Sciatic nerve (tissue), 2 donors: ENCODE measurements at regions not wholly inside any gene's neighbourhood (a gene's known extent, or its start where the extent isn't known, plus 50 kb on each side); places are given as distances from the start of the nearest gene placed in this dataset.
"Not testable (repeated sequence)": the region's sequence is repeated elsewhere in the genome, so short reads cannot be mapped to it uniquely, and the experiment has no call there.

Experiments used
- ATAC-seq: fragments of 200-7000 bp; cut with Tn5 transposase; one replicate; pipeline ENCODE4 v1.9.1; 2020; ENCODE audit warnings: mild to moderate bottlenecking, moderate library complexity
- DNase-seq: peaks from one replicate; pipeline ENCODE4 v3.0.0-alpha.2; 2020; ENCODE audit warnings: low spot score
- intact Hi-C: fragments of 100-400 bp; cut with DNase I; formaldehyde crosslinking; loops from one replicate; pipeline ENCODE4 v1.14.2; 2022
- donor health status: DM: no; HTN: no; CAD: no.
- donor health status: DM: no; HTN: no; CAD: no.

DNA sequence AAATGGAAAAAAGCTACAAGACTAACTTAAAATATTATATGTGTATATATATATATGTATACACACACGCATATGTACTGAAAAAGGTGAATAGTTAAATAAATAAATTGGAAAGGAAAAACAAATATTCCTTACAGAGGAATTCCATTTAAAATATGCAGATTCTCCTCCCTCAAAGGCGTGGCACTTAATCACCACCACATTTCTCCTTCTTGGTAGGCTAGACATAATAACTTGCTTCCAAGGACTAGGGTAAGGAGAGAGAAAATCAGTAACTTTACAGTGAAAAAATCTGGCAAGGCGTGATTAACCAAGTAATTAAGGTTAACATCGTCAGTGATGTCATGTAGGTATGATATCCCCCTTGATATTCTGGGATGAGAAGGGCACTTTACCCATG is 84.0 kb upstream of the USP25 start:
- intact Hi-C loops: no loop called here
- DNase-seq (no peak), ATAC-seq (no peak)

DNA sequence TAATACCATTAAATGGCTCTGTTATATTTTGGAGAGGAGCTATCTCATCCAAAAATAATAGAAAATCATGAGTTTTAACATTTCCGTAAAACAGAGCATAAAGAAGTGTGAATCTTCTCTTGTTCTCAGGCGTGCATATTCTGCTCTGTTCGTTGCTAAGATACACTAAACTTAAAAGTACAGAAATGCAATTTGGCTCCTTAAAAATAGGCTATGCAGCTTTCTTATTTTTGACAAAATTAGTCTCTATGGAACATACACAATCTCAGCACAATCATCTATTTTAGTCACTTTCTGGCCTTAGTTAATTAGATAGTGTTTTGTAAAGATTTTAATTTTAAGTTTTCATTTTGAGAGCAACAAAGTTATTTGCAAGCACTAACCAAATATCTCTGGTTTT is 79.0 kb upstream of the USP25 start:
- ATAC-seq (no peak), DNase-seq (no peak)
- intact Hi-C loops: no loop called here

DNA sequence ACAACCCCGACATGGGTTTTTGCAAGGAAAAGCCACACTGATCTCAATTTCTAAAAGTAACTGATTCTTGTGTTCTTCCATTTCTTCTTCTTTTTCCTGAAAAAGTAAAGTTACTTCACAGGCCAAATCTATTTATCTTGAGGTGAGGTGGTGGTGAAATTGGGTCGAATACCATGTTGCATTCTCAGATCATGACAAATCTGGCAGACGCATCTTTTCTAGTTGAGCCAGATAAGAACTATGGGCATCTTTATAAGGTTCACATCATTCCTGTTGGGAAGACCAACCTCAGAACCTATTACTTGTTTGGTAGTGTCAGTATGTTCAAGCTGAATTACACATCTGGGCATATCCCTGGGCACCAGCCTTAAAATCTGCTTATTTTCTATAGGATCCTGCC is 78.6 kb upstream of the USP25 start:
- DNase-seq: no peak
- intact Hi-C loops: no loop called here
- ATAC-seq: no peak

DNA sequence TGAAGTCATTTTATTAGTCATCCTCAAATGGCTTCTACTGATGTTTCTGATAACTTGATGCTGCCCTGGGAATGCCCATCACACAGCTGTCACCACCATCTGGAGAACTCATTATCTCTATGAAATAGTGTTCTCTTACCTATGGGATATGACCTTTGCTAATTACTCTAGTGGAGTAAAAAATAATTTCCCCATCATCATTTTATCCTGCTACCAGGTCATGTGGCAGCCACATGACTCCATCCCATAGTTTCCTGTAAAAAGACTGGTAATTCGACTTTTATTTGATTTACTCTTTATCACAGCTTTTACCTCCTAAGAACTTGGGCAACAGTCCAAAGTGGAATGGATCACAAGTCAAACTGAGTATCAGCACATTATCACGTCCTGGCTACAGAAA is 76.1 kb upstream of the USP25 start:
- ATAC-seq: no peak
- intact Hi-C loops: no loop called here
- no peak for DNase-seq

DNA sequence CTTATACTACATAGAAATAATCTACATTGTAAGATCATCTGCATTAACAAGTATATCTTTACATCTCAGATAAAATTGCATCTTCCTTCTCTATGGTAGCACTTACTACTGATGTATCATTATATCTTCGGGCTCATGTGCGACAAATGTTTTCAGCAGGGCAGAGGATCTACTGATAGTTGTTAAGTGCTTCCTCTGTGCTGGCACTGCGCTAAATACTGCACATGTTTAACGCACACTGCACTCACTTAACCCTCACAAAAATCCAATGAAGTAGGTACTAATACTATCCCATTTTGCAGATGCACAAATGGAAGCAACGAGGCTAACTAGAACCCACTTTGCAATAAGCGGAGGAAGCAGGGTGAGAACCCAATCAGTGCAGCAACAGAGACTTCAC is 75.6 kb upstream of the USP25 start:
- ATAC-seq (no peak), DNase-seq (no peak)
- intact Hi-C loops: no loop called here

DNA sequence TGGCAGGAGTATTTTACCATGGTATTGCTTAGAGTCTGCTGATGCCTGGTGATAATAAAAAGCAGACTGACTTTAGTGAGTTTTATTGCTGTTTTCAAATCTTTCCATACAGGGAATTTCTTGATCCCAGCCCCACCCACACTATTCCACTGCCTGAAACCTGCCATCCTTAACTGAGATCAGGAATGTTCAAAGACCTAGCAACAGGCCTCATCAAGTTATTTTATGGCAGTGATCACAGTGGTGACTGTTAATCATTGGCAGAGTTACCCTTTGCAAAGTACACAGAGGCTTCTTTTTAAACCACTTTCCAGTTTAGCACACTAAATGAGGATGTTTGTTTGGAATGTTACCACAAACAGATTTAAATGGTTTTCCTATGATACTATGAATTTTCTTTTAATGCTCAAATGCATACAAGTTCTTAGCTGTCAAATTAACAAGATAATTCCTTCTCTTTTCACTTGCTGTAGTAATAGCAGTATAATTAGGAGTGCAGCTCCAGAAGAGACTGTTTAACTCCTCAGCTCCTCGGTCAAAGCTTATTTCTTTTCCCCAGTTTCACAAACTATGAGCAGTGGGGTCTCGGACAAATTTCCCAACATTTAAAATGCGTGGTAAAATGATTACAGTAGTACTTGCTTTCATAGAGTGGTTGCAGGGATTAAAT is 69.9 kb upstream of the USP25 start:
- intact Hi-C loops: no loop called here
- ATAC-seq (no peak), DNase-seq (no peak)

DNA sequence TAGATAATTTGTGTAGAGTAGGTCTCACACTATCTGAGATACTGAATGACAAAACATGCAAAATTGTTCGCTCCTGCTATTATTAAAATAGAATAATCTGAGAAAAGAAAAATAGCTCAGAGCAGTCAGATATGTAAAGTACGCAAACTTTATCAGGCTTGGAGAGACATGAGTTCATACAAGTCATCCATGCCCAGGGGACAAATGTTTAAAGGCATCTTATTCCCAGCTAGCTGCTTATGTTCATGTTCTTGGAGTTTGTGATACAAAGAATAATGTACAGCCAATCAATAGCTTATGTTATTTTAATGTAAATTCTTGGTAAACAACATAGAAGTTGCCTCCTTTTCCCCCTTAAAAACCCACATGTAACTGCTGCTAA is 69.4 kb upstream of the USP25 start:
- intact Hi-C loops: no loop called here
- no peak for DNase-seq
- no peak for ATAC-seq

DNA sequence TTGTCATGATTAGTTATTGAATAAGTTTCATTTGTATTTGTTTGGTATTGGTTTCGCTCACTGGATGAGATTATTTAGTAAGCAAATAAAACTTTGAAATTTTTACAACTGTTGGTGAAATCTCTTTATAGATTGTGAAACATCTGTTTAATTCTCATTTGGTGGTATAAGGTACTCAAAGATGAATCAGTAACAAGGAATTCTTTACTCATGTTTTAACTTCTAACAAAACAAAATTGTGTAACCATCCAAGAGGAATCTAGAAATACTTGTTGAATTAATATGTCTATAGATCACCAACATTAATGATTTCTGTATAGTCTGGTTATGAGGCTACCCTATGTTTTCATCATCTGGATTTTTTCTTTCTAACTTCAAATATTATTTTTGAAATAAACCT is 62.8 kb upstream of the USP25 start:
- DNase-seq (no peak), ATAC-seq (no peak)
- intact Hi-C loops: no loop called here

DNA sequence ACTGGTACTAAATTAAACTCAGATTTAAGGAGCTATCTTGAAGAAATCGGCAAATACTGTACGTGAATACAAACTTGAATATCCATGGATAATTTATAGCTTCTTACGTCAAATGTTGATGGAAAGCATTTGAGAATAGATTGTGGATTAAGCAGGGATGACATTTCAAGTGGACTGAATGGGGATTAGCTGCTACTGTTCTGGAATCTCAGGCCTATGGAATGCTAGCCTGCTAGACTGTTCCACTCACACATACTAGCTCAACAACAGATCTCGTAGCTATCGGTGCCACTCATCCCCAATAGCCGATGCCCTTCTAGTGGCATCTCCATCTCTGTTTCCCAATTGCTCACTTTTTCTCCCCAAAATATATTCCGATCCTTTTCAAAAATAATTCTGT is 62.0 kb upstream of the USP25 start:
- DNase-seq: no peak
- ATAC-seq: no peak
- intact Hi-C loops: no loop called here

DNA sequence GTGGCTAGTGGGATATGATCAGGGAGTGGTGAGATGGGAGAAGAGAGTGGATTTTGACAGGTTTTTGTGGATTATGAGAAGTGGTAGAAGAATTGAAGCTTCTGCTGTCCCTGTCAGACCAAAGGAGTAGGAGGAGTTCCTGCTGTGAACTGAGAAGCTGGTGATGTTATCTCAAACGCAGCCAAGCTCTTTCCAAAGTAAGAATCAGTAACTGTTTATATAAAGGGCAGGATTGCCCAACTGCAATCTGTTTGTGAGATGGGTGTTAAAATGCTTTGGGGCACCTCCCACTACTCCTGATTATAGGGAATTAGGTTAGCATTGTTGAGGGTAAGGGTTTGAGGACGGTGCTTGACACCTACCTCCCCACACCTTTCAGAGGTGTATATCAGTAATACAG is 60.5 kb upstream of the USP25 start:
- DNase-seq (no peak), ATAC-seq (no peak)
- intact Hi-C loops: no loop called here

DNA sequence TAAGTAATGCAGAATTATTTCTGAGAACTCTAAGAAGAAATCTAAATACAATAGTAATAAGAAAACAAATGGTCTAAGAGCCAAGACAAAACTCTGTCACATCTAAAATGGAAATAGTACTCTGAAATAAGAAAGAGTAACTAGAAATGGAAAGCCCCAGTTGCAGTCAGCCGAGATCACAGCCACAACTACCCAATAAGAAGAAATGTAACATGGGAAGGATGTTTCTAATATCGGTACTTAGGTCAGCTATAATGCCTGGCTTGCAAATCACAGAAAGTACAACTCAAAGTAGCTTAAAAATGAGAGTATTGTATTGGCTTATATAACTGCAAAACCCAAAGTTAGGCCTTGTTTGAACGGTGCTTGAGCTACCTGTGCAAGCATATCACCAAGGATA is 58.6 kb upstream of the USP25 start:
- no peak for ATAC-seq
- no peak for DNase-seq
- intact Hi-C loops: no loop called here

DNA sequence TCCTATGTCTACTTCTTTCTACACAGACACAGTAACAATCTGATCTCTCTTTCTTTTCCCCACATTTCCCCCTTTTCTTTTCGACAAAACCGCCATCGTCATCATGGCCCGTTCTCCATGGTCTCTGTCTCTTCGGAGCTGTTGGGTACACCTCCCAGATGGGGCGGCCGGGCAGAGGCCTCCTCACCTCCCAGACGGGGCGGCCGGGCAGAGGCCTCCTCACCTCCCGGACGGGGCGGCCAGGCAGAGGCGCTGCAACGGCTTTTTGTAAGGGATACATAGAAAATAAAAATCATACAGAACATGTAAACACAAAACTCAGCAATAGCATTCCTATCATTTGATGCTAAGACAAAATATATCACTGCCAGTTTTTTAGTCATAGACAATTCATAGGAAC is 57.2 kb upstream of the USP25 start:
- intact Hi-C loops, ATAC-seq, DNase-seq: not testable (repeated sequence)

DNA sequence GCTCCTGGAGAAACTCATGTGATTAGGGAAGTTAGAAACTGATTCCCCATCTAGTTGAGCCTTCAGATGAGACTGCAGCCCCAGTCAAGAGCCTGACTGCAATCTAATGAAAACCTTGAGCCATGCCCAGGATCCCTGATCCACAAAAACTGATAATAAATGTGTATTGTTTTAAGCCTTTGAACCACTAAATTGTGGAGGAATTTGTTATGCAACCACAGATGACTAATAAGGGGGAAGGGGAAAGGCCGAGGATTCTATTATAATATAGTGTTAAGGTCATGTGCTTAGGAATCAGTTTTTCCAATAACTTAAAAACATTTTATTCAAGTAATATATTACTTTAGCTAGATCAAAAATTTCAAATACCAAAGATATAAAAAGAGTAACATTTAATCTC is 52.8 kb upstream of the USP25 start:
- intact Hi-C loops: no loop called here

DNA sequence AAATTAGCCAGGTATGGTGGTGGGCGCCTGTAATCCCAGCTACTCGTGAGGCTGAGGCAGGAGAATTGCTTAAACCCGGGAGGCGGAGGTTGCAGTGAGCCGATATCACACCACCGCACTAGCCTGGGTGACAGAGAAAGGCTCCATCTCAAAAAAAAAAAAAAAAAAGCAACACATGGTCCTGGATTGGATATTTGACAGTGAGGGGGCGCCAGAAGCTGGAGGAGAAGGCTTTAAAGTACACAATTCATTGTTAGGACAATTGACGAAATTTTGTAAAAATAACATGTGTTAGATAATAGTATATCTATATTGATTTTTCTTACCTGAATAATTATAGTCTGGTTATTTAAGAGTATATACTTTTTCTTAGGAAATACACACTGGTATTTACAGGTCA is 50.2 kb upstream of the USP25 start:
- intact Hi-C loops: no loop called here
- no peak for DNase-seq
- no peak for ATAC-seq

More for the DNA sequence above, 52.8 kb upstream of the USP25 start:
- DNase-seq (no peak), ATAC-seq (no peak)
